Stimulated activated CD4-positive, alpha-beta T cell treated with anti-CD3 and anti-CD28 coated beads, TNF-alpha, amount 100 ng/mL, for 48 hours (primary cell): ENCODE measurements at regions not wholly inside any gene's neighbourhood (a gene's known extent, or its start where the extent isn't known, plus 50 kb on each side); places are given as distances from the start of the nearest gene placed in this dataset.

Experiments used
- DNase-seq, 3 donors: peaks; one replicate each; pipeline ENCODE4 v3.0.0-alpha.2; 2020; ENCODE audit warnings: low read depth in 3 of 3

DNA sequence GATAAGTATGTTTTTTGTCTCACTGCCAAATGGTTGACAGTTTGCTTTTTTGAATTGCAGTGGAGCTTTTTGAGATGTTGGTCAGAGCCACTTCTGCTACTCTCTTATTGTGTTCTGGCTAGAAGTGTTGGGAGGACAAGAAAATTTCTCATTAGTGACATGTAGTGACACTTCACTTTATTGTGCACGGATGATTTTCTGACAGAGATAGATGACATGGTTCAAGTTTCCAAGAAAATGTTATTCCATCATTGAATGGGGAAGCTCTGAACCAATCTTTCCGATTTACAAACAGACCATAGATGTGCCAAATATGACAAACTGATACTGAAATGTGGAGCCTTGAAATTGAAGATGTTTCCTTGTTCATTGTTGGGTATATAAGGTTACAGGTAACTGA, 558.9 kb upstream of the WWC1 start:
- DNase-seq, result no peak

DNA sequence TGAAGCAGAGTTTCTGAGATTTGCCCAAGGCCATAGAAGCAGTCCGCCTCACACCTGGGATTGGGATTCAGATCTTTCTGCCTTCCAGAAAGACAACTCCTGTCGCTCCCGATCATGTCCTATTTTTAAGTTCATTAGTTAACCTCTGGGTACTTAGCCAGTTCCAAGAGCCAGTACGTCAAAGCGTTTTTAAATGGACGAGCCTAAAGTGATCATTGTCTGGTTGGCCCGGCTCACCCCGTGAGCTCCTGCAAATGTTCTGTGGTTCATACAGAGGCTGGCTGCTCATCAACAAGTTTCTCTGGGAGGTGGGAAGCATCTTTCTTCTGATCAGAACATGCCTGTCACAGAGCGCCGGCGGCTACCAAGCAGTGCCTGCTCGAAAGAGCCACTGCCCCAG, 554.5 kb upstream of the WWC1 start:
- DNase-seq, result no peak

DNA sequence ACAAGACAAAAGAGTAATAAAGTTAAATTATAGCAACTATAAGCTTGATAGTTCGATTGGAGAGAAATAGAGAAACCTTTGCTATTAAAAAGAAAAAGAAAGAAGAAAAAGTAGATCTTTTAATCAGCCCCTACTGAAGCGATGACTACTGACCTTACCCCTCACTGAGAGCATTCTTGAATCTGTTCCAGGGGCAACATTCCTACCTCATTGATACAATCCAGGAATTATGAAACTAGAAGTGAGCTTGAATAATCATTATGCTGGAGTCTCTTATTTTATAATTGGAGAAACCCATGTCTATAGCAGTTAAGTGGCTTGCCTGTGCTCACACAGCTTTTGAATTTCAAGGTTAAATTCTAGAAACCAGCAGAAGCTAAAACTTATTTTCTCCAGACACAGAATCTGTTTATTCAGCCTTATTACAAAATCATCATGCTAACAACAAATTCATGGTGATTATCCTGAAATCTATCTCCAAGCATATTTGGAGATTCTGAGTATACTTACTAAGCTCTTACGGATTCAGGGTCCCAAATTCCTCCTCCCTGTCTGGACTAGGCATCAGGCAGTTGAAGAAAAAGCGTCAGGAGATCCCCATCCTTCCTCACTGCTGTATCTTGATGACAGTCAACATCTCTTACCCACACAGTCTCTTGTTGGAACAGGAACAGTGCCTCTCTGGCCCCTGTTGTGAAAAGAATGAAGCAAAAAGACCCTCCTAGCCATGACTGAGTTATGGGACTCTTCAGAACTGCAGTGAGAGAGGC, 547.6 kb upstream of the WWC1 start:
- no peak for DNase-seq

DNA sequence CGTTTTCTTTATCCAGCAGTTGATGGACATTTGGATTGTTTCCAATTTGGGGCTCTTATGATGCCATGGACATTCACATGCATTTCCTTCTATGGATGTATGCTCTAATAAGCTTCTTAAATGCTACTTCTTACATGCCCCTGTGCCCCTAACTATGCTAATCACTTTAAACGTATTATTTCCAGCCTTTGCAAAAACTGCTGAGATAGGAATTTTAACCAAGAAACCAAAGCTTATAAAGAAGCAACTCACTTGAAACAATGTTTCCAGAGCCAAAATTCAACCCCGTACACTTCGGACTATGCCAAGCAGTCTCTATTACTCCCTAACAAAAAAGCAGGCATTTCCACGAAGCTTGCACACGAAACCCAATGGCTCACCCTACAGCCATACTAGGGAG, 545.6 kb upstream of the WWC1 start:
- DNase-seq, result no peak

DNA sequence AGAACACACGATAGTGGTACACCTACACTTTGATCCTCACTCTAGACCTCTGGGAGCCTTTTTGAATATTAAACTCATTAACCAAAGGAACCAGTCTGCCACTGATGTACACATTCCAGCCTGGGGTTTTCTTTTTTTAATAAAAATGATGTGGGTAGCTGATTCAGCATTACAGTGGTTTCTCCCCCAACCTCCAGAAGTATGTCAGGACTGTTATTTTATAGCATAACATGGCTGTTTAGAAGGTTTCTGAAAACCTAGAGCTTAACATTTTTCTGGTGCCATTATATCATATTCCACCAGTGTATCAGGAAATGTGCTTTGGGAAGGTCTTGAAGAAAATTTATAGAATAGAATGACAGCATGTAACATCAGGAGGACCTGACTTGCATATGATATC, 540.9 kb upstream of the WWC1 start:
- DNase-seq, result no peak

DNA sequence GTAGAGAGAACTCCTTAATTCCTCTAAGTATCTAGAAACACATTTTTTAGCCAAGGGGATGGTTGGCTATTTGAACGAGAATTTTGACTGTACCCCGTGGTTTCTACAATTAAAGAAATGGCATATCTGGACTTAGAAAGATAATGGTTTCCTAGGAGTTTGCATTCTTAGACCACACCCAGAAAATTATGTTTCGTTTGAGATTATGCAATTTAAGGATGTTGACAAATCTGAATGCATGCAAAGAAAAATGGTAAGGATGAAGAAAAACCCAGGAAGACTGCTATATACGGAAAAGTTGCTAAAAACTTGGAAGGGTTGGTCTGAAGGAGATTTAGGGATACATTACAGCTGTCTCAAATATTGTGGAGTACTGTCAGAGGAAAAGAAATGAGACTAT, 538.5 kb upstream of the WWC1 start:
- DNase-seq, result no peak

DNA sequence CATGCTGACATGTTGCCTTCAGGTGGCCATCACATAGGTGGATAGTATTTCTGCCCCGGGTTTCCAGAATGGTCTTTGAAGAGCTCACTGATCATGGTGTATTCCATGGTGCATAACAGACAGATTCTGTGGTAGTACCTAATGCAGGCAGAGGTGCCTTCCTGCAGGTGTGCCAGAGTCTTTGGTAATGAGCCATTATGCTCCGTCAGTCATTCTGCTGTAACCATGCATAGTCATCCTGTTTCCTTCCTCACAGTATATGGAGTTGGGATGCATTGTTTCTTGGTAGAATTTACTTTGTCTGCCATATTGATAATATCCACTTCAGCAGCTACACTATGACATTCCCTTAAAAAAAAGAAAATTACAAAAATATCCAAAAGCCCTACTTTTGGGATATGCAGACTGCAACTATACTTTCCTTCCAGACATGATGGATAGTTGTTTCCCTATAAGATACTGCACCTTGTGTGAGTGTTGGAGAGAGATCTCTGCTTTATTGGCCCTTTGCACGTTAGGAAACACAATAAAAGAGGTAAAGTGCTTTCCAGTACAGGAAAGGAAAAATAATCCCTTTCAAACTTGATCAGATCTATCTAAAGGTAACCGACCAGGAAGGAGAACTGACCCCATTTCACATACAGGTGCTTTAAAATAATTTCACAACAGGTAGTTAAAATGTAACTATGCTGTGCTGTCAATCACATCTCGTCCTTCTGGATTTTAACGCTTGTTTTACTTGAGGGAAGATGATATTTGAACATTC, 537.5 kb upstream of the WWC1 start:
- no peak for DNase-seq

DNA sequence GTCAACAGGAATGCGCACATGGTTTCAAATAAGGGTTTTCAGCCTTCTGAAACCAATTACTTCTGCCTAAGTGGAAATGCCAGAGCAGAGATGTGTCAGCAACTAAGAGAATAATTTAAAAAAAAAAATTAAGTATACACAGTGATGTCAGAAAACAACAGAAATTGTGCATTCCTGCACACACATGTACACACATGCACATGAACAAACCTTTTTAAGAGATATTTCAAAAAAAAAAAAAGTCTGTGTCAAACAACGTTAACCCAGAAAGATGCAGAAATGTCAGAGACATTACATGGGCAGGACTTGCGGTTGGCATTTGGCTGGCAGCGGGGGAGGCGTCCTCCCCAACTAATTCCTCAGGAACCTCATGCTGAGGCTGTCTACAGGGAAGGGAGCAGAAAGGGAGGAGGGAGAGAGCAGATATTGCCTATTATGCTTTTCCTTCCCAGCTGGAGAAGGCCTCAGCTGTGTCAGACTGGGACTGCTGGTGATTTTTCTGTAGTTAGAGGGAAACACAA, 536.9 kb upstream of the WWC1 start:
- DNase-seq, result no peak

DNA sequence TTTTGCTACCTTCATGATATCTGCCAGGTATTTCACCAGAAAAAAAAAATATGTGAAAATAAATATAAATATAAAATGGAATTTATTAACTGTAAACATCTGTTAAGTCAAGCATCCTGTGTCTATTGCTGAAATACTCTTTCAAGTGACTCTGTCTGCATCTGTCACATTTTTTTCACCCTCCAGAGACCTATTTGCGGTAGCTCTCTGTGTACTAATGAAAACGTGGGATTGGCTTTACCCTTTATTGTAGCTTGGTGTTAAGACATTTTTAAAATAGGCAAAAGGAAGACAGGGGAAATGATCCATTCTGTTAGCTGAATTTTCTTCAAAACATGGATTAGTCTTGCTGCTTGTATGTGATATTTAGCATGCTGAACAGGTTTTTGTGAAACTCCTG, 536.0 kb upstream of the WWC1 start:
- no peak for DNase-seq

DNA sequence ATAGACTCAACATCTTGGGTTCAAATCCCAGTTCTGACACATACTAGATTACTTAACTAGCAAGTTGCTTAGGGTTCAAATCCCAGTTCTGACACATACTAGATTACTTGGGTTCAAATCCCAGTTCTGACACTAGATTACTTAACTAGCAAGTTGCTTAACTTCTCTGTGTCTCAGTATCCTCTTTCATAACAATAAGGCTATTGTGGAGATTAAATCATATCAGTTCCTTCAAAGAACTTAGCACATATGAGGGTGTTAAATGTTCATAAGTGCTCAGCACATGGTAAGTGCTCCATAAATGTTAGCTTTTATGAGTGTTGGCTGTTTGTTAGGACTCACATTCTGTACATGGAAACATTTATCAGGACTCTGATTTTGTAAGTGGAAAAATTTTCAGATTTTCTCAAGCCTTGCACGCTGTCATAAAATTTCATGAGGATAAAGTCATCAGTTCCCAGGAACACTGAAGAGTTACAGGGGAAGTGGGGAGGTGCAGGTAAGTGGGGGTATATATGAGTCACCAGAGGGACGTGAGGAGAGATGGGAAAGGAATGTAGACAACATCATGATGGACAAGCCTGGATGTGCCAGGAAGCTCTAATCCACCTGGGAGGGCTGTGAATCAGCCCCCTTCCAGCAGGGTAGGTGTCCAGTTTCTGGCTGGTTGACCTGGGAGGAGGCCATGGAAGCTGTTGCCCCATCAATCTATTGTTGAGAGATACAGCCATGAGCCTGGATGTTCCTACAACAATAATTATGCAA, 532.2 kb upstream of the WWC1 start:
- DNase-seq, result no peak

DNA sequence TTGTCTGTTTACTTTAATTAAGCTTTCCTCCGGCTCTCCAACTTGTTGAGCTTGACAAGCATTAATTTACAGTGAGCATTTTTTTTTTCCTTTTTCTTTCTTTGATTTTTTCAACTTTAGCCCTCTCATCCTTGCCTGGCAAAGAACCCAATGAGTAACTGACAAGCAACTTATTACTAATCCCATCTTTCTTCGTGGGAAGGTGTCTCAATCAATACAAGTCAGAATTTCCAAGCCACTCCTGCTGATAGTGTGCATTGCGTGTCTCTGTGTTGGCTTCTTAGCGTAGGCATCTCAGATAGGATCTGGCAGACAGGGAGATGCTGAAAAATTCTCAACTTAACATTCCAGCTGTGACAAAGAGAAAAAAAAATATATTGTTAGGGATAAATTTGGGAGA, 527.7 kb upstream of the WWC1 start:
- DNase-seq, result no peak

DNA sequence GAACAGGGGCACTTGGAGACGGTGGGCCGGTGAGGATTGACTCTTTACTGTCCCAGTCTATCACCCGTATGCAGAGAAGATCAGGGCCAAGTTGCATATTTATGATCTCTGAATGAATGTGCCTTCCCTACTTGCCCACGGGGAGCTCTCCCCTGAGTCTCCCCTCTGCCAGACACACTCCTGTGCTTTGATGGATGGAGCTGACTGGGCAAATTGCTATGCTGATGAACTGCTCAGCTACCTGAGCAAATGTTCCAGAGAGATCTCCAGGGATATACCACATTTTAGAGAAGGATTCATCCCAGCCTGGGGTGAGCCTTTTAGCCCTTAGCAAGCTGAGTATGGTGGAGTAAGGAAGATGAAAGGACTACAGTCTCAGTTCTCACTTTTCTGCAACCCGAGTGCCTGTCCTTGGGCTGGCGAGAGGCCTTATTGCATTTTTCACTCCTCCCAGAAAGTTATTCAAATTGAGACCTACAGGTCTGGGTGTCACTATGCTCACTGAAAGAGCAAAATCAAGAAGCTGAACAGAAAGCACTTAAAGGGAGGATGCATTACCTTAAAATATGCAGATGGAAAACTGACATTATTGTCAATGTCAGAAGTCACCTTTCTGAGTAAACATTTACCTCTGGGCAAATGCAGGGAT, 526.7 kb upstream of the WWC1 start:
- no peak for DNase-seq

DNA sequence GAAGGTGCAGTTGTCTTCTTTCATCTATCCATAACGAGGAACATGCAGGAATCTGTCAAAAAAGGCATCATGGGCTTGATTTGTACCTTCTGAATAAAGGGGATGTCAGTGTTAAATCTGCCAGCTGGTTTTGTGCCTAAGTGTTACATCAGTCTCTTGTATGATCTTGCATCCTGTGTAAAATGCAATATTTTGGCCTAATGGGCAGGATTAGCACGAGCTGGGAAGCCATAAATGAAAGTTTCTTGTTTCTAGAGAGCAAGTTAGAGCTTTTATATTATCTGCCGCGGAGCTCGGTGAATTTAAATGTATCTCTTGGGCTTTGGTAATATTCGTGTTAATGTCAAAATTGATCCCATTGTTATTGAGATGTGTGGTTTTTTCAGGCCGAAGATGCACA, 526.1 kb upstream of the WWC1 start:
- DNase-seq, result no peak

DNA sequence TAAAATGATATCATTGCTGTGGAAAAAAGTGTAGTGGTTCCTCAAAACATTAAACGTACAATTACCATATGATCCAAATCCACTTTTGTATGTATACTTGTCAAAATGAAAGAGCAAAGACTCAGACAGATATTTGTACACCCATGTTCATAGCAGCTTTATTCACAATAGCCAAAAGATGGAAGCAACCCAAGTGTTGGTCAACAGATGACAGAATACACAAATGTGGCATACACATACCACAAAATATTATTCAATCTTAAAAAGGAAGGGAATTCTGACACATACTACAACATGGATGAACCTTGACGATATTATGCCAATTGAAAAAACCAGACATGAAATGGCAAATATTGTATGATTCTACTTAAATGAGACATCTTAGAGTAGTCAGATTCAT, 524.5 kb upstream of the WWC1 start:
- no peak for DNase-seq

DNA sequence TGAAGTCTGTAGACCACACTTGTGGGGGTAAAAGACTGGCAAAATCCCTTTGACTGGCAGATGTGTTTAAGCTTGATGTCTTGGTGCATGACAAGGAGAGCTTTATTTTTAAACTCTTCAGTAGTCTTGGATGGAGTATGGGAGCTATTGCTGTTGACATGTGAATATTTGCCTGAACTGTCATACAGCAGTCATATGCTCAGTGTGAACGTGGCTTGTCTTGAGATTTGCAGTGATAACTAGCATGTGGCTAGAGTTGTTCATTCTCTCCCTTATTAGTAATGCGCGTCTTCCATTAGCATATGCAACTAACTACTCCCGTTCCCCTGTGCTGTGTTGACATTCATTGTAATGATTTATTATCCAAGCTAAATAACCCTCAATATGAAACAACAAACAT, 523.6 kb upstream of the WWC1 start:
- no peak for DNase-seq

DNA sequence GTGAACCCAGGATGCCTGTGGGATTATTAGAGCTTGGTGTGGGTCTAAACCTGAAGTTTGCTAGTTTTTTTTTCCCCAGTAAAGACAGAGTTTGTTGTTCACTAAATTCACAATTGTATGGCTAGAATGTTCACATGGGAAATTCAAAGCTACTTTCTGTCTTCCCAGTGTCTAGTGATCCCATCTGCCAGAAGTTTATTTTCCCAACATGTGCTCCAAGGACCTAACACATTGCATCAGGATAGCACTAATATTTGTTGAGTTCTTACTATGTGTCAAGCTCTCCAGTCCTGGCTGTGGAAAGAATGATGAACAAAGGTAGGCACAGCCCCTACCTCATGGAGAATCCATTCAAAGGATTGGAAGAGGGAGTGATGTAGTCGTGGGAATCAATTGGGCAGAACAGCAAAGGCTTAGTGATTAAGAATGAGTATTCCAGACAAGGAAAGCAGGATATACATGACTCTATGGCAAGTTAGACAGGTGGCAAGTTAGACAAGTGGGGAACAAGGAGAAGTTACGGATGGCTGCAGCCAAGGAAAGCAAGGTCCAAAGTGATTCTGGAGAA, 521.5 kb upstream of the WWC1 start:
- no peak for DNase-seq

DNA sequence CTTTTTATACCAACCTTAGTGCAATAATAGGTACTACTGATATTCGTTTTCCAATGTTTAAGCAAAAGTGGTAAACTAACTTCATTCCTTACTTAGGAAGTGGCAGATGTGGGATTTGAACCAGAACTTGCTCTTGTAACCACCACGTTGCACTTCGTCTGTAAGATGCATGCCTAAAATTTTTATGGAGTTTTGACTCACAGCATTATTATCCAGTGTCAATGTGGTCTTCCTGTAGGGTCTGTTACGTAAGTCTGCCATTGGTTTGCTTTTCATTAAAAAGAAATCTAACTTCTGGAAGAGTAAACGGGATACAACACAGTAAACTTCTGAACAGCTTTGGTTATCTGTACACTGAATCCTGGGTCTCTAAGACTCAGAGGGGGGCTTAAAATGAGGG, 521.0 kb upstream of the WWC1 start:
- no peak for DNase-seq

DNA sequence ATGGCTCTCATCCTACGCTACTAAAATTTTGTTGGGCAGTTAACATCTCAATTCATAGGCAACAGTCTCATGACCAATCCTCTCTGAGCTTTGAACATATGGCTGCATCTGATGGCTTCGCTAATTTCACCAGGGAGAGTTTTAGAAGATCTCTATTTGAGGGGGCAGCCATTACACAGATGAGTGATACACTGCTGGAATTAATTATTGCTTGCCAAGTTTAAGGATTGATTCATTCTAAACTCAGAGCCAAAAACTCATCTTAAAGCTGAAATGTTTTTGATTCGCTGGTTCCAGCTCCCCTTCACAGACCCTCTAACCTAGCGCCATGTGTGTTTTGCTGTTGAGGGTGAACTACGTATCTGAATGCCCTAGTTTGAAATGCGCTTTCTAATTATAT, 519.9 kb upstream of the WWC1 start:
- DNase-seq, result no peak

DNA sequence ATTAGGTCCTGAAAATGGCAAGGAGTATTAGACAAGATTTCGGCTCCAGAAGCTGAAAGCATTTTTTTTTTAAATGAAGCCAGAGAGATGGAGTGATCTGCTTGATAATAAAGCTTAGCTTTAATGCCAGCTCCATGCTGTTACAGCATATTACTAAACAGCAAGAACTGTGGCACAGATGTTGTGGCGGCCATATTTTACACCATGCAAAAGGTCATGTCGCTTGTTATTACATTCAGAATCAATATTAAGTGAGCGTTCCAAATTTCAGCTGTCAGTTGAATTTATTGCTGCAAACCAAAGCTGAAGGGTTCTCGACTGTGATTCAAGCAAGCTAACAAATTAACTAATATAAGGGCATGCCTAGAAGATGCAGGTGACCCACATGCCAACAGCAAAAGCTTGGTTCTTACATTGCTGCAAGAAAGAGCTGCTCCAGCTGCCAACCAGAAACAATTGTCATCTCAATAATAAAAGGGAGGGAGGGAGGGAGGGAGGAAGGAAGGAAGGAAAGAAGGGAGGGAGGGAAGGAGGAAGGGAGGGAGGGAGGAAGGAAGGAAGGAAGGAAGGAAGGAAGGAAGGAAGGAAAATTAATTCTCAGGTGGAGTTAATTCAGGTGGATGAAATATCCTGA, 517.7 kb upstream of the WWC1 start:
- no peak for DNase-seq

DNA sequence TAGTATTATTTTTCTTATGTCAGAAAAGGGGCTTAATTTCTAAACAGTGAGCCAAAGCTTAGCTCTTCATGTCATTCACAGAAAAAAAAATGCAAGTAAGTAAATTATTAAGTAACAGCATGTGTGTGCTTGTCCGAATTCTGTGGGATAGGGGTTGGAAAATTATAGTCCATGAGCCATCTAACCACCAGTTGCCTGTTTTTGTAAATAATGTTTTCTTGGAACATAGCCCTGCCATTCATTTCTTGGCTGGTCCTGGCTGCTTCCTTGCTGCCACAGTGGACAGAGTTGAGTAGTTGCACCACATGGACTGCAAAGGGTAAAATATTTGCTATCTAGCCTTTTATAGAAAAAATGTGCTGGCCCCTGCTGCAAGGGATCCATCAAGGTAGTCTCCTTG, 513.7 kb upstream of the WWC1 start:
- no peak for DNase-seq

DNA sequence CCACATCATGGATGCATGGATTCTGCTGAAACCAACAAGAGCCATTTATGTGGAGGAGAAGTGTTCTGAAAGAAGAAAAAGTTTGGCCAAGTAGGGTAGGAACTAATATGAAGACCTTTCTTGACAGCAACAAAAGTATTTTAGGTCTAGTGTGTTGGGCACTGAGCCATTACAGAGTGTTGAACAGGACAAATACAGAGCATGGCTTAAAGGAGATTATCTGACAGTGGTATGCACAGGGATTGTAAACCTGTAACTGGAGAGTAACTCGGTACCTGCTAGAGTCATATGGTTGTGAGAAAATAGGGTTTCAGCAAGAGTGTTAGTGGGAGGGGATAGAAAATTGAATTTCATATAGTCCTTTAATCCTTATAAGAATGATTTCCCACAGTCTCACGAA, 513.2 kb upstream of the WWC1 start:
- DNase-seq, result no peak
